ENCODE measurements at regions not wholly inside any gene's neighbourhood (a gene's known extent, or its start where the extent isn't known, plus 50 kb on each side); places are given as distances from the start of the nearest gene placed in this dataset.

- TF ChIP-seq ZBTB33 (CRISPR knock-in tag; IDR thresholded peaks at IDR 0.05), result no peak
- no peak for TF ChIP-seq ZNF184 (CRISPR knock-in tag; IDR thresholded peaks at IDR 0.05)
- no peak for TF ChIP-seq SMARCB1 (IDR thresholded peaks at IDR 0.05; ENCODE audit: insufficient read length, low read depth)
Observed at GRCh38 chr10:6743291-6743849, 163.3 kb upstream of the PRKCQ start (continued).

- no peaks in the 10 kb centered on the region for H3K79me2 ChIP-seq (ENCODE audit: control insufficient read depth, insufficient read depth, low read length)
- H3K9ac ChIP-seq (ENCODE audit: insufficient read depth in 1 of 2, low read depth in 2 of 2, low read length in 2 of 2), result no peak overlapping the region
- H3K27ac ChIP-seq (ENCODE audit: extremely low read depth, low read depth, low read length), result no peak overlapping the region
- FAIRE-seq (no peak), DNase-seq (ENCODE audit: extremely low read depth in 1 of 4, low spot score in 3 of 4) (no peak), ATAC-seq (no peak)
- 0% methylated on average over 3 of the region's 3 CpGs for WGBS (ENCODE audit: insufficient coverage, low coverage, missing lambda C conversion rate)
- BruUV-seq (replicated peaks), result no TSS peak
- POLR2A ChIA-PET, result no interaction called here
- no peaks in the 10 kb centered on the region for H3K9me1 ChIP-seq (ENCODE audit: control insufficient read depth, insufficient read depth, low read length)
- peaks cover 22 to 33% of the 10 kb centered on the region in 2 experiments for H3K27me3 ChIP-seq (ENCODE audit: control insufficient read depth in 2 of 2, insufficient read depth in 2 of 2, low read length in 2 of 2)
- CTCF ChIA-PET (ENCODE audit: low intra/inter-chr PET ratio), result no interaction called here
- no peaks in the 10 kb centered on the region for H3K36me3 ChIP-seq (ENCODE audit: control insufficient read depth, insufficient read depth, low read length)
- H3K4me2 ChIP-seq (ENCODE audit: insufficient read depth, low read length), result no peak overlapping the region
- in situ Hi-C loops (cut with MboI) (no loop called here), intact Hi-C loops (cut with micrococcal nuclease) (no loop called here)
- H3K4me3 ChIP-seq, result no peak overlapping the region
- no peaks in the 10 kb centered on the region for H3K4me1 ChIP-seq (replicated peaks in 1 of 2; ENCODE audit: control insufficient read depth in 2 of 2, insufficient read depth in 2 of 2, low read length in 2 of 2)
- H4K20me1 ChIP-seq (replicated peaks; ENCODE audit: control insufficient read depth, insufficient read depth, low read length), result no peaks in the 10 kb centered on the region
- no peak overlapping the region for H2AFZ ChIP-seq (ENCODE audit: low read depth, low read length)
- H3K9me3 ChIP-seq (replicated peaks; ENCODE audit: control insufficient read depth, insufficient read depth, low read depth, low read length), result no peaks in the 10 kb centered on the region
- no peak for TF ChIP-seq HNRNPL (IDR thresholded peaks at IDR 0.05; ENCODE audit: low read depth, low read length)
- TF ChIP-seq RCOR1 (IDR thresholded peaks at IDR 0.05; ENCODE audit: borderline replicate concordance in 1 of 2, low read depth in 2 of 2, low read length in 2 of 2), result no peak
- no peak for TF ChIP-seq MIER1 (IDR thresholded peaks at IDR 0.05; ENCODE audit: low read depth)
- TF ChIP-seq SRSF3 (IDR thresholded peaks at IDR 0.05; ENCODE audit: insufficient read depth, low read length), result no peak
- no peak for TF ChIP-seq DIDO1 (tag; IDR thresholded peaks at IDR 0.05; ENCODE audit: low read depth)
- no peak for TF ChIP-seq NFE2L1 (tag; IDR thresholded peaks at IDR 0.05; ENCODE audit: borderline replicate concordance, low read depth)
- no peak for TF ChIP-seq NCOA1 (IDR thresholded peaks at IDR 0.05; ENCODE audit: low read depth)
- TF ChIP-seq SMARCA5 (IDR thresholded peaks at IDR 0.05), result no peak
- no peak for TF ChIP-seq NFATC3 (IDR thresholded peaks at IDR 0.05)
- TF ChIP-seq ZNF263 (CRISPR knock-in tag; IDR thresholded peaks at IDR 0.05; ENCODE audit: borderline replicate concordance), result no peak
- no peak for TF ChIP-seq ZNF124 (CRISPR knock-in tag; IDR thresholded peaks at IDR 0.05)
- TF ChIP-seq POLR2H (tag; IDR thresholded peaks at IDR 0.05; ENCODE audit: low read depth), result no peak
- no peak for TF ChIP-seq BRF2 (IDR thresholded peaks at IDR 0.05; ENCODE audit: borderline replicate concordance, insufficient read depth, insufficient read length)
- no peak for TF ChIP-seq SMARCC2 (IDR thresholded peaks at IDR 0.05; ENCODE audit: low read depth)
- no peak for TF ChIP-seq TCFL5 (CRISPR knock-in tag; conservative IDR thresholded peaks at IDR 0.05)
- TF ChIP-seq XRCC3 (IDR thresholded peaks at IDR 0.05), result no peak
- no peak for TF ChIP-seq ZNF655 (CRISPR knock-in tag; IDR thresholded peaks at IDR 0.05)
Observed at GRCh38 chr10:6741541-6741941, 161.5 kb upstream of the PRKCQ start.
